ENCODE measurements at regions not wholly inside any gene's neighbourhood (a gene's known extent, or its start where the extent isn't known, plus 50 kb on each side); places are given as distances from the start of the nearest gene placed in this dataset.

GRCh38 chr5:56311306-56311905, 78.3 kb upstream of the ANKRD55 start:
- TF ChIP-seq CTCF (conservative IDR thresholded peaks at IDR 0.05 in 1 of 2, IDR thresholded peaks at IDR 0.05 in 1 of 2; ENCODE audit: low read depth in 1 of 2, low read length in 2 of 2) = no peak
- TF ChIP-seq EZH2 (IDR thresholded peaks at IDR 0.05; ENCODE audit: low read length, missing control alignments) = no peak

Data from fibroblast of lung (primary cell).